ENCODE measurements at regions not wholly inside any gene's neighbourhood (a gene's known extent, or its start where the extent isn't known, plus 50 kb on each side); places are given as distances from the start of the nearest gene placed in this dataset.

GRCh38 chr9:80144406-80144805 is 572.6 kb downstream of the TLE4 start:
- Histone ChIP-seq H3K36me3 (no peaks in the 10 kb centered on the region), H3K27ac (no peak overlapping the region), H3K9me3 (ENCODE audit: severe bottlenecking) (peaks cover under 1% of the 10 kb centered on the region), H3K4me3 (ENCODE audit: low read depth, low read length) (no peak overlapping the region), H3K27me3 (ENCODE audit: insufficient read depth, low read depth, severe bottlenecking) (no peaks in the 10 kb centered on the region)
- no peak for TF ChIP-seq CTCF (IDR thresholded peaks at IDR 0.05; ENCODE audit: low read depth, low read length)
- no peak for DNase-seq

GRCh38 chr9:80143899-80144298 is 572.1 kb downstream of the TLE4 start:
- no peak for TF ChIP-seq CTCF (IDR thresholded peaks at IDR 0.05; ENCODE audit: low read depth, low read length)
- Histone ChIP-seq H3K27ac (no peak overlapping the region), H3K36me3 (no peaks in the 10 kb centered on the region), H3K27me3 (ENCODE audit: insufficient read depth, low read depth, severe bottlenecking) (no peaks in the 10 kb centered on the region), H3K4me3 (ENCODE audit: low read depth, low read length) (no peak overlapping the region), H3K9me3 (ENCODE audit: severe bottlenecking) (no peaks in the 10 kb centered on the region)
- no peak for DNase-seq

- TF ChIP-seq CTCF (IDR thresholded peaks at IDR 0.05; ENCODE audit: low read depth, low read length): no peak
- Histone ChIP-seq H3K27me3 (ENCODE audit: insufficient read depth, low read depth, severe bottlenecking) (no peaks in the 10 kb centered on the region), H3K9me3 (ENCODE audit: severe bottlenecking) (no peaks in the 10 kb centered on the region), H3K4me3 (ENCODE audit: low read depth, low read length) (no peak overlapping the region), H3K27ac (no peak overlapping the region), H3K36me3 (no peaks in the 10 kb centered on the region)
- DNase-seq: no peak
Measured at GRCh38 chr9:80134487-80134886, 562.7 kb downstream of the TLE4 start.

GRCh38 chr9:80131627-80132026 is 559.9 kb downstream of the TLE4 start:
- no peaks in the 10 kb centered on the region for H3K27me3 ChIP-seq (ENCODE audit: insufficient read depth, low read depth, severe bottlenecking)
- no peak for TF ChIP-seq CTCF (IDR thresholded peaks at IDR 0.05; ENCODE audit: low read depth, low read length)
- no peak for DNase-seq

GRCh38 chr9:80127920-80128319 is 556.2 kb downstream of the TLE4 start:
- TF ChIP-seq CTCF (IDR thresholded peaks at IDR 0.05; ENCODE audit: low read depth, low read length): no peak

More at GRCh38 chr9:80131627-80132026, 559.9 kb downstream of the TLE4 start:
- Histone ChIP-seq H3K27ac (no peak overlapping the region), H3K4me3 (ENCODE audit: low read depth, low read length) (no peak overlapping the region), H3K36me3 (no peaks in the 10 kb centered on the region), H3K9me3 (ENCODE audit: severe bottlenecking) (no peaks in the 10 kb centered on the region)

GRCh38 chr9:80125731-80126264 is 554.0 kb downstream of the TLE4 start:
- Histone ChIP-seq H3K27me3 (ENCODE audit: insufficient read depth, low read depth, severe bottlenecking) (no peaks in the 10 kb centered on the region), H3K9me3 (ENCODE audit: severe bottlenecking) (no peaks in the 10 kb centered on the region), H3K27ac (no peak overlapping the region), H3K36me3 (no peaks in the 10 kb centered on the region), H3K4me3 (ENCODE audit: low read depth, low read length) (no peak overlapping the region)
- no peak for TF ChIP-seq CTCF (IDR thresholded peaks at IDR 0.05; ENCODE audit: low read depth, low read length)
- no peak for DNase-seq

More at GRCh38 chr9:80127920-80128319, 556.2 kb downstream of the TLE4 start:
- DNase-seq: no peak
- H3K27me3 ChIP-seq (ENCODE audit: insufficient read depth, low read depth, severe bottlenecking): no peaks in the 10 kb centered on the region
- H3K27ac ChIP-seq: no peak overlapping the region
- H3K36me3 ChIP-seq: no peaks in the 10 kb centered on the region
- H3K9me3 ChIP-seq (ENCODE audit: severe bottlenecking): no peaks in the 10 kb centered on the region
- no peak overlapping the region for H3K4me3 ChIP-seq (ENCODE audit: low read depth, low read length)

All from WERI-Rb-1 (cell line).